H1 (cell line): ENCODE measurements at regions not wholly inside any gene's neighbourhood (a gene's known extent, or its start where the extent isn't known, plus 50 kb on each side); places are given as distances from the start of the nearest gene placed in this dataset.

ENCODE experiments used
- CTCF ChIA-PET: fragments of 300-600 bp; sonication (Branson Sonifier 250); formaldehyde crosslinking; loops from one replicate; lab custom pipeline; 2021; ENCODE audit not compliant: partially characterized antibody; lab: Charles Lee
- POLR2A ChIA-PET: fragments of 300-600 bp; sonication (Branson Sonifier 250); formaldehyde crosslinking; loops from one replicate; lab custom pipeline; 2021; ENCODE audit warnings: inconsistent platforms; ENCODE audit not compliant: partially characterized antibody; lab: Charles Lee
- DNase-seq, 2 experiments: peaks; one replicate each; pipeline versions ENCODE4 v3.0.0 to v3.0.0-alpha.2; 2010 to 2022; ENCODE audit warnings: low spot score in 2 of 2, low read depth in 1 of 2, mixed read lengths in 1 of 2
- FAIRE-seq: peaks from 2 replicates; lab custom pipeline; 2011; peaks lifted over from hg19 to GRCh38; lab: Jason Lieb, UNC
- H2AFZ ChIP-seq: 2 replicates; pipeline ENCODE4 v1.8.1; 2012; ENCODE audit warnings: low read length, inconsistent platforms
- H2AK5ac ChIP-seq: 2 replicates; pipeline ENCODE4 v1.6.1; 2013; ENCODE audit warnings: low read depth, low read length
- H2BK120ac ChIP-seq: replicated peaks from 2 replicates; pipeline ENCODE3; 2013; ENCODE audit warnings: low read depth, low read length, inconsistent platforms
- H2BK12ac ChIP-seq: 2 replicates; pipeline ENCODE4 v1.6.1; 2013; ENCODE audit warnings: low read depth, low read length
- H2BK15ac ChIP-seq: 2 replicates; pipeline ENCODE4 v1.6.1; 2013; ENCODE audit warnings: low read length
- H2BK20ac ChIP-seq: 2 replicates; pipeline ENCODE4 v1.6.1; 2013; ENCODE audit warnings: low read length
- H2BK5ac ChIP-seq: 2 replicates; pipeline ENCODE4 v1.6.1; 2013; ENCODE audit warnings: low read depth, low read length
- H3K14ac ChIP-seq: 2 replicates; pipeline ENCODE4 v1.6.1; 2013; ENCODE audit warnings: inconsistent platforms; ENCODE audit not compliant: insufficient read length
- H3K18ac ChIP-seq: 2 replicates; pipeline ENCODE4 v1.6.1; 2013; ENCODE audit warnings: low read length; ENCODE audit errors: extremely low read depth
- H3K23ac ChIP-seq: 2 replicates; pipeline ENCODE4 v1.6.1; 2013; ENCODE audit warnings: inconsistent platforms; ENCODE audit not compliant: insufficient read length
- H3K23me2 ChIP-seq: 2 replicates; pipeline ENCODE4 v1.6.1; 2013; ENCODE audit warnings: low read depth, low read length
- H3K27ac ChIP-seq: 2 replicates; pipeline ENCODE4 v1.6.1; 2011; ENCODE audit warnings: low read depth, low read length, inconsistent platforms
- H3K27me3 ChIP-seq, 4 experiments: replicated peaks in 1 of 4; 1 replicate in 1 of 4; 2 replicates in 3 of 4; pipeline versions ENCODE4 v1.6.1 to v1.8.1; 2011 to 2013; ENCODE audit warnings: low read length in 3 of 4, mild to moderate bottlenecking in 3 of 4, inconsistent platforms in 2 of 4, mixed read lengths in 2 of 4, moderate library complexity in 1 of 4; ENCODE audit not compliant: control insufficient read depth in 3 of 4, insufficient read depth in 3 of 4; ENCODE audit errors: extremely low read depth in 1 of 4
- H3K36me3 ChIP-seq, 4 experiments: 2 replicates each; pipeline versions ENCODE4 v1.6.1 to v1.8.1; 2011 to 2013; ENCODE audit warnings: mild to moderate bottlenecking in 4 of 4, low read length in 3 of 4, moderate library complexity in 2 of 4, control low read depth in 1 of 4, inconsistent platforms in 1 of 4; ENCODE audit not compliant: insufficient read depth in 4 of 4, control insufficient read depth in 2 of 4
- H3K4ac ChIP-seq: replicated peaks from 2 replicates; pipeline ENCODE3; 2013; ENCODE audit warnings: low read length, low read depth, mixed read lengths, inconsistent platforms; ENCODE audit not compliant: insufficient read length
- H3K4me1 ChIP-seq, 4 experiments: replicated peaks in 1 of 4; 1 replicate in 1 of 4; 2 replicates in 3 of 4; pipeline versions ENCODE4 v1.6.1 to v1.8.1; 2011 to 2013; ENCODE audit warnings: low read length in 3 of 4, inconsistent platforms in 2 of 4, mixed read lengths in 1 of 4; ENCODE audit not compliant: insufficient read depth in 4 of 4, control insufficient read depth in 3 of 4
- H3K4me2 ChIP-seq, 2 experiments: 2 replicates each; pipeline versions ENCODE4 v1.6.1 to v1.8.1; 2011 to 2013; ENCODE audit warnings: low read depth in 2 of 2, low read length in 2 of 2, control low read depth in 1 of 2, inconsistent platforms in 1 of 2, mild to moderate bottlenecking in 1 of 2; ENCODE audit not compliant: insufficient read depth in 1 of 2
- H3K4me3 ChIP-seq, 4 experiments: fragments of 200-600, 300-600 bp in 1 of 4; sonication (generic), shearing (Covaris generic), sonication (Bioruptor Twin) in 1 of 4; 2 replicates each; pipeline versions ENCODE4 v1.5.1 to v1.8.1; 2011 to 2016; ENCODE audit warnings: low read length in 4 of 4, low read depth in 3 of 4, control low read depth in 2 of 4, inconsistent platforms in 2 of 4, mild to moderate bottlenecking in 2 of 4, mixed read lengths in 1 of 4, moderate library complexity in 1 of 4; ENCODE audit not compliant: insufficient read depth in 2 of 4; ENCODE audit errors: extremely low read depth in 1 of 4
- H3K56ac ChIP-seq: replicated peaks from 2 replicates; pipeline ENCODE3; 2013; ENCODE audit warnings: low read depth, mild to moderate bottlenecking, mixed read lengths, low read length, inconsistent platforms; ENCODE audit not compliant: insufficient read length
- H3K79me1 ChIP-seq: 2 replicates; pipeline ENCODE4 v1.6.1; 2013; ENCODE audit warnings: low read depth, low read length, control low read depth
- H3K79me2 ChIP-seq, 2 experiments: 2 replicates each; pipeline versions ENCODE4 v1.6.1 to v1.8.1; 2012 to 2013; ENCODE audit warnings: low read length in 2 of 2, mild to moderate bottlenecking in 2 of 2, inconsistent platforms in 1 of 2; ENCODE audit not compliant: insufficient read depth in 2 of 2, control insufficient read depth in 1 of 2
- H3K9ac ChIP-seq, 4 experiments: replicated peaks in 1 of 4; 1 replicate in 1 of 4; 2 replicates in 3 of 4; pipeline versions ENCODE4 v1.6.1 to v1.8.1; 2011 to 2013; ENCODE audit warnings: low read depth in 3 of 4, low read length in 3 of 4, control low read depth in 2 of 4, mild to moderate bottlenecking in 2 of 4, moderate library complexity in 2 of 4, inconsistent platforms in 1 of 4; ENCODE audit errors: extremely low read depth in 1 of 4
- H3K9me3 ChIP-seq, 2 experiments: 2 replicates each; pipeline versions ENCODE4 v1.6.1 to v1.8.1; 2012 to 2013; ENCODE audit warnings: mild to moderate bottlenecking in 2 of 2, moderate library complexity in 2 of 2, control low read depth in 1 of 2, inconsistent platforms in 1 of 2, low read depth in 1 of 2, low read length in 1 of 2, mixed read lengths in 1 of 2; ENCODE audit not compliant: insufficient read depth in 2 of 2
- H4K20me1 ChIP-seq, 2 experiments: replicated peaks in 1 of 2; 2 replicates each; pipeline versions ENCODE3 to v1.8.1; 2011 to 2013; ENCODE audit warnings: inconsistent platforms in 2 of 2, low read length in 2 of 2, mild to moderate bottlenecking in 1 of 2; ENCODE audit not compliant: insufficient read depth in 2 of 2, control insufficient read depth in 1 of 2
- H4K5ac ChIP-seq: 2 replicates; pipeline ENCODE4 v1.6.1; 2013; ENCODE audit warnings: low read length, low read depth, mixed read lengths, inconsistent platforms; ENCODE audit not compliant: insufficient read length
- H4K8ac ChIP-seq: 2 replicates; pipeline ENCODE4 v1.8.0; 2013; ENCODE audit warnings: mild to moderate bottlenecking, moderate library complexity, low read length, inconsistent platforms; ENCODE audit not compliant: insufficient read depth; ENCODE audit errors: extremely low read depth
- H4K91ac ChIP-seq: replicated peaks from 2 replicates; pipeline ENCODE3; 2013; ENCODE audit warnings: low read length, mixed read lengths, inconsistent platforms; ENCODE audit not compliant: insufficient read length
- CHD2 ChIP-seq: IDR thresholded peaks from 2 replicates; pipeline ENCODE4 v1.6.1; 2012; ENCODE audit warnings: low read length, improper control_type of control experiment
- PHF8 ChIP-seq: fragments of 200-600 bp; sonication (generic); conservative IDR thresholded peaks from 2 replicates; pipeline ENCODE4 v1.7.1; 2012; ENCODE audit warnings: low read depth, mild to moderate bottlenecking, inconsistent platforms, low read length, moderate library complexity
- RAD21 ChIP-seq, 2 experiments: IDR thresholded peaks in 1 of 2; conservative IDR thresholded peaks in 1 of 2; 2 replicates each; pipeline ENCODE4 v1.6.1; 2011; ENCODE audit warnings: low read depth in 2 of 2, low read length in 2 of 2, improper control_type of control experiment in 1 of 2, inconsistent platforms in 1 of 2, mild to moderate bottlenecking in 1 of 2, moderate library complexity in 1 of 2
- RBBP5 ChIP-seq: IDR thresholded peaks from 2 replicates; pipeline ENCODE4 v1.7.1; 2012; ENCODE audit warnings: low read depth, mild to moderate bottlenecking, inconsistent platforms, low read length, moderate library complexity, borderline replicate concordance
- RXRA ChIP-seq: IDR thresholded peaks from 2 replicates; pipeline ENCODE4 v1.6.1; 2011; ENCODE audit warnings: low read depth, mild to moderate bottlenecking, low read length, moderate library complexity; ENCODE audit not compliant: insufficient read depth
- SAP30 ChIP-seq: fragments of 300-600 bp; sonication (generic); IDR thresholded peaks from 2 replicates; pipeline ENCODE4 v1.7.1; 2012; ENCODE audit warnings: low read length, moderate library complexity, mild to moderate bottlenecking, inconsistent platforms; ENCODE audit not compliant: insufficient read depth, insufficient replicate concordance
- TCF12 ChIP-seq: IDR thresholded peaks from 2 replicates; pipeline ENCODE4 v1.6.1; 2011; ENCODE audit warnings: low read depth, mild to moderate bottlenecking, low read length
- WGBS, 2 experiments: shearing (Covaris generic) in 1 of 2; methylation state at CpG; one replicate each; pipeline versions ENCODE4 v1.1.6 to v1.1.7; 2013 to 2015; ENCODE audit warnings: low lambda C conversion rate in 2 of 2, mixed read lengths in 2 of 2, inconsistent platforms in 1 of 2, low coverage in 1 of 2, missing lambda C conversion rate in 1 of 2; ENCODE audit not compliant: insufficient replicate concordance in 2 of 2, insufficient coverage in 1 of 2, insufficient read length in 1 of 2; ENCODE audit errors: extremely low coverage in 1 of 2, missing lambda C conversion rate in 1 of 2; 5-methylcytosine and 5-hydroxymethylcytosine counted together

DNA sequence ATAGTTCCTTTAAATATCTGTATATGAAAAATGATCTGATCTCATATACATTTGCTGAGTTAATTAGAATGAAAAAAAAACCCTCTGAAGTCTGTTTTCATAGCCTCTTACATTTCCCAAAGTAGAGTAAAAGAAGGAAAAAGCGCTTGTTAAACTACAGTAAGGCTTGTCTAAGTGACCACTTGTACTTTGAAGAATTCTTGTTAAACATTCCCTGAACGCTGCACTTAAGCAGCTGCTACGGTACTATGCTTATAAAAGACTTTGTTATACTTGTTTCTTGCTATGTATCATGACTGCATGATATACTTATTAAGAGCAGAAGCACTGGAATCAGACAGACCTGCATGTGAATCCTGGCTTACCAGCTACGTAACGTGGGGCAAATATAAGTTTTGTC, 81.7 kb upstream of the MTAP start:
- Histone ChIP-seq H3K27ac (no peak overlapping the region), H2BK5ac (no peak overlapping the region), H3K23me2 (no peaks in the 10 kb centered on the region; the same call in 1 of the 2 replicates)
- no peak for TF ChIP-seq RAD21 (IDR thresholded peaks at IDR 0.05 in 1 of 2, conservative IDR thresholded peaks at IDR 0.05 in 1 of 2; ENCODE audit: low read depth in 2 of 2, low read length in 2 of 2)
- TF ChIP-seq SAP30, result no peak
- no peak for TF ChIP-seq RXRA
- no peak for TF ChIP-seq RBBP5
- TF ChIP-seq CHD2, result no peak
- no peak for TF ChIP-seq TCF12
- no peak for TF ChIP-seq PHF8
- TF ChIP-seq, all 59 proteins: peak for 0
- Histone ChIP-seq H2AK5ac (no peak overlapping the region), H3K4me3 (no peak overlapping the region), H3K14ac (no peak overlapping the region), H3K4me1 (no peaks in the 10 kb centered on the region), H2BK20ac (no peak overlapping the region), H3K27me3 (no peaks in the 10 kb centered on the region), H4K91ac (no peak overlapping the region), H3K79me2 (no peaks in the 10 kb centered on the region), H3K56ac (no peak overlapping the region), H3K9me3 (no peaks in the 10 kb centered on the region), H2BK120ac (no peak overlapping the region), H3K79me1 (no peaks in the 10 kb centered on the region), H3K36me3 (no peaks in the 10 kb centered on the region), H3K4me2 (no peak overlapping the region), H2BK15ac (no peak overlapping the region), H3K23ac (no peak overlapping the region), H4K8ac (no peak overlapping the region), H4K5ac (no peak overlapping the region), H3K9ac (no peak overlapping the region), H3K18ac (no peak overlapping the region), H2BK12ac (no peak overlapping the region), H3K4ac (no peak overlapping the region), H2AFZ (no peak overlapping the region), H4K20me1 (no peaks in the 10 kb centered on the region)
- ChIA-PET POLR2A (no interaction called here), CTCF (interaction anchor here (0.6 to 1.5 kb wide), 3 partner anchors 9 to 73 kb away, joined by 3 to 5 read pairs (median 5); no protein-coding TSS in a partner anchor)
- FAIRE-seq, result no peak
- no peak for DNase-seq
- 83% methylated on average over 5 of the region's 5 CpGs; no CpG with 5 or more reads in 1 of the 2 experiments for WGBS, 2 experiments
